Raji (cell line): ENCODE measurements at regions not wholly inside any gene's neighbourhood (a gene's known extent, or its start where the extent isn't known, plus 50 kb on each side); places are given as distances from the start of the nearest gene placed in this dataset.

Experiments
- POLR2A ChIP-seq: IDR thresholded peaks from 2 replicates; pipeline ENCODE4 v1.6.1; 2011; ENCODE audit warnings: low read depth, low read length, control low read depth; ENCODE audit not compliant: insufficient read depth

- no peak for TF ChIP-seq POLR2A
Observed at GRCh38 chr13:90293793-90294361, 1053.6 kb upstream of the MIR17HG start.

GRCh38 chr13:90299238-90299637 is 1048.2 kb upstream of the MIR17HG start:
- no peak for TF ChIP-seq POLR2A

GRCh38 chr13:90300015-90300414 is 1047.5 kb upstream of the MIR17HG start:
- no peak for TF ChIP-seq POLR2A

GRCh38 chr13:90302107-90302506 is 1045.4 kb upstream of the MIR17HG start:
- no peak for TF ChIP-seq POLR2A

GRCh38 chr13:90305796-90306195 is 1041.7 kb upstream of the MIR17HG start:
- TF ChIP-seq POLR2A = no peak

- TF ChIP-seq POLR2A = no peak
Observed at GRCh38 chr13:90307136-90307535, 1040.4 kb upstream of the MIR17HG start.

- TF ChIP-seq POLR2A = no peak
Observed at GRCh38 chr13:90308249-90308648, 1039.2 kb upstream of the MIR17HG start.

GRCh38 chr13:90311929-90312328 is 1035.6 kb upstream of the MIR17HG start:
- no peak for TF ChIP-seq POLR2A

GRCh38 chr13:90315061-90315460 is 1032.4 kb upstream of the MIR17HG start:
- TF ChIP-seq POLR2A = no peak

GRCh38 chr13:90320664-90321063 is 1026.8 kb upstream of the MIR17HG start:
- no peak for TF ChIP-seq POLR2A

GRCh38 chr13:90321281-90321931 is 1026.1 kb upstream of the MIR17HG start:
- no peak for TF ChIP-seq POLR2A

- no peak for TF ChIP-seq POLR2A
Observed at GRCh38 chr13:90329641-90330040, 1017.8 kb upstream of the MIR17HG start.

GRCh38 chr13:90331974-90332373 is 1015.5 kb upstream of the MIR17HG start:
- no peak for TF ChIP-seq POLR2A

- TF ChIP-seq POLR2A = no peak
Observed at GRCh38 chr13:90336507-90336906, 1011.0 kb upstream of the MIR17HG start.

GRCh38 chr13:90352763-90353162 is 994.7 kb upstream of the MIR17HG start:
- no peak for TF ChIP-seq POLR2A

- TF ChIP-seq POLR2A = no peak
Observed at GRCh38 chr13:90355162-90355751, 992.2 kb upstream of the MIR17HG start.
